GM18505 (cell line): ENCODE measurements at regions not wholly inside any gene's neighbourhood (a gene's known extent, or its start where the extent isn't known, plus 50 kb on each side); places are given as distances from the start of the nearest gene placed in this dataset.
"Not testable (repeated sequence)": the region's sequence is repeated elsewhere in the genome, so short reads cannot be mapped to it uniquely, and the experiment has no call there.

Source experiments
- ATAC-seq: cut with Tn5 transposase; IDR thresholded peaks from one replicate; pipeline ENCODE4 v1.9.1; 2021; ENCODE audit not compliant: unreplicated experiment
- POLR2A ChIP-seq: IDR thresholded peaks from 4 replicates; pipeline ENCODE4 v1.6.1; 2011; ENCODE audit warnings: borderline replicate concordance; ENCODE audit not compliant: insufficient read depth, insufficient read length; ENCODE audit errors: extremely low read depth

GRCh38 chr18:55968550-55968949 is 380.6 kb upstream of the TCF4 start:
- no peak for ATAC-seq
- TF ChIP-seq POLR2A: no peak

DNA sequence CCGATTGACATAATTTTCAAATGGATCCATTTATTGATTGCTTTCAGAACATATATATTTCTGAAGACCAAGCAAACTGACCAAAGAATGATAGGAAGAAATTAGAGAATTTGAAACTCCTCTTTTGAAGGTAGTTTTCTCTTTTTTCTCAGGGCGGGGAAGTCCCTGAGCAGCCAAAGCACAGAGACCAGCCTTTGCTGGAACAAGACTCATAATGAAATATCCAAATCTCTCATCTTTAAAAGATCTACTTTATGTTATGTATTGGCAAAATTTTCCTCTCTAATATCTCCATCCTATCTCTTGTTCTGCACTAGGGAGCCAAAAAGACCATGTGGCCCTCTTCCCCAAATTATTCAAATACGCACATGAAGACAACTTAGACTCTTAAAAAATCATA is 379.0 kb upstream of the TCF4 start:
- TF ChIP-seq POLR2A: no peak
- ATAC-seq: no peak

- no peak for TF ChIP-seq POLR2A
These were observed 376.2 kb upstream of the TCF4 start for GRCh38 chr18:55964171-55964570.

DNA sequence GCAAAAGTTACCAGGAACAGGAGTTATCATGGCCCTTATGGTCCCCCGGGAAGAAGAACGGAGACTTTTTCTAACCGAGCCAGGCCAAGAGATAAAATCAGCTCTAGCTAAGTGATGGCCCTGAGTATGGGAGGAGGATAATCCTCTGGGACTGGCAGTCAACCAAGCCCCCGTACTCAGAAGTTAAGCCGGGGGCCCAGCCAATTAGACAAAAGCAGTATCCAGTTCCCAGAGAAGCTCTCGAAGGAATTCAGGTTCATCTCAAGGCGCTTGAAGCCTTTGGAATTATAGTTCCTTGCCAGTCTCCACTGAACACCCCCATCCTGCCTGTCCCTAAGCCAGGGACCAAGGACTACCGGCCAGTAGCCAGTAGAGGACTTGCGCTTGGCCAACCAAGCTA is 365.3 kb upstream of the TCF4 start:
- no peak for TF ChIP-seq POLR2A
- ATAC-seq: no peak

More at GRCh38 chr18:55964171-55964570, 376.2 kb upstream of the TCF4 start:
- ATAC-seq: no peak

GRCh38 chr18:55951738-55952137 is 363.7 kb upstream of the TCF4 start:
- not testable (repeated sequence) for ATAC-seq

- no peak for TF ChIP-seq POLR2A
- ATAC-seq: no peak
These were observed 362.6 kb upstream of the TCF4 start for GRCh38 chr18:55950379-55951166.

- TF ChIP-seq POLR2A: no peak
- no peak for ATAC-seq
These were observed 346.8 kb upstream of the TCF4 start for GRCh38 chr18:55934821-55935220.

DNA sequence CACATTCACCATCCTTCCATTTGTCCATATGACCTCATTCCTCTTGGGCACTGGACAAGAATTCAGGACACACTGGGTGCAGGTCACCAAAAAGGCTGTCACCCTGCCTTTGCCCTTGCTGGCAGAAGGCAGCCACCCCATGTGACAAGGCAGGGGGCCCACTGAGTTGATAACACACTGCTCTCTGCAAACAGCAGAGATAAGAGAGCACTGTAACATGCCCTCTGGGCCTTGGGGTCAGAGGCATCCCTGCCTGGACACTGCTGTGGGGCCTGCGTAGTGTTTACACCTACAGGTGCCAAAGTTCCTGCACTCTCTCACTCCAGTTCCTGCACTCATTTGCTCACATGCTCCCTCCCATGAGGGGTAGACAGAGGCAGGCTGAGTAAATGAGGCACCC is 344.7 kb upstream of the TCF4 start:
- no peak for TF ChIP-seq POLR2A
- ATAC-seq: no peak

DNA sequence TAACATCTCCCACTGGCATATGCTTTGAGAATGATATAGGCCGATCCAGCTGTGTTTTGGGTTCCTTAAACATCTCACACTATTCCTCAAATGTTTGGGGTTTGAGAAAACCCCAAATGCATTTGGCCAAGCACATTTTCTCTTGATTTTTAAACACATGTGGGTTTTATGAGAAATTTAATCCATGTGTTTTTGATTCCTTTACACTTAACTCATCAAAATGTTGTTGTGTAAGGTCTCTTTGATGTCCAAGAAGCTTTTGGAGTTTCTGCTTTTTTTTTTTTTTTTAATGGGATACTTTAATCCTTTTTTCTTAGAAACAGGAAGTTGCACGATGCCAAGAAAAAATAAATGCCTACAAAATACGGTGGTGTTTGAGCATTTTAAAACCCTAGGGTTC is 339.8 kb upstream of the TCF4 start:
- ATAC-seq: no peak
- no peak for TF ChIP-seq POLR2A

DNA sequence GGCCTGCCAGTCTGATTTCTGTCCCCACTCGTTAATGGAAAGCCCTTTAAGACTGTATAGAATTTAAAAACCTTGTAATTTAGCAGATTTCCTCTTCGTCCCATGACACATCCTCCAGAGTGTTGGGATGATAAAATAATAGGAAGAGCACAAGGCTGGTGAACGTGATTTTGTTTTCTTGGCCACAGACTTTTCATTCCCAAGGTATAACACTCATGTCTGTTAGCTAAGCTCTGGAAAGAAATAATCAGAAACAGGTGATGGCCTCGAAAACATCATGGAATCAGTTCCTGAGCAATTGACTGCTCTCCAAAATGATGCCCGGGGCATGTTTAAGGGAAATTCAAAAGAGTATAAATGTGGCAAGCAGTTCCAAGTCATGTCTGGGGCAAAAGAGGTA is 337.8 kb upstream of the TCF4 start:
- ATAC-seq: no peak
- TF ChIP-seq POLR2A: no peak

DNA sequence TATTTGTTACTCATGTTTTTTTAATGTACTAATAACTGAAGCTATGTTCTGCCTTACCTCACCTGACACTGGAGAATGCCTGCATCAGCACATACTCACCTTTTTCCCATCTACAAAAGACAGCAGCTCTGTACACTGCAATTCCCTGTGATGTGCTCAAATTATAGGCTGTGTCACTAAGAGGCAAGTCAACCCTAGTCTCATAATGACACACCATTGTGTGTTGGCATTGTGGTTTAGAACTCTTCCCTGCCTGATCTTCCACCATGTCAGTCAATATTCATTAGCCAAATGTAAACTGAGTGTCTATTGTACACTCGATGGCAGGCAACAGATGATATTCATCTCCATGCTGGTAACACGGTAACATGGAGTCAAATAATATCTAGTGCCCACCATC is 332.1 kb upstream of the TCF4 start:
- no peak for ATAC-seq
- TF ChIP-seq POLR2A: no peak

- no peak for ATAC-seq
- no peak for TF ChIP-seq POLR2A
These were observed 330.5 kb upstream of the TCF4 start for GRCh38 chr18:55918444-55918843.

DNA sequence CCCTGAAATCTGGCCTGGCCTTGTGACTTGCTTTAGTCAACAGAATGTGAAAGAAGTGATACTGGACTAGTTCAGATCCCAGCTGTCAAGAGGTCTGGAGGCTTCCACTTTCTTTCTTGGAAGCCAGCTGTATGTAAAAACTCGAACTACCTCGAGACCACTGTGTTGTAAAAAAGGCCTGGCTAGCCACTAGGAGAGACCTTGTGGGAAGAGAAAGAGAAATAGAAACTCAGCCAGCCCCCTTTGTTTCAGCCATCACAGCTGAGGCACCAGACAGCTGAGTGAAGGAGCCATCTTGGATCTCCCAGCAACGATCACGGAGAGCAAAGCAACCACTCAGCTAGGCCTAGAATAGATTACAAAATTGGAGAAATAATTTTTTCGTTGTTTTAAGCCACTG is 324.9 kb upstream of the TCF4 start:
- no peak for TF ChIP-seq POLR2A
- no peak for ATAC-seq

GRCh38 chr18:55912071-55912470 is 324.1 kb upstream of the TCF4 start:
- no peak for ATAC-seq
- no peak for TF ChIP-seq POLR2A

DNA sequence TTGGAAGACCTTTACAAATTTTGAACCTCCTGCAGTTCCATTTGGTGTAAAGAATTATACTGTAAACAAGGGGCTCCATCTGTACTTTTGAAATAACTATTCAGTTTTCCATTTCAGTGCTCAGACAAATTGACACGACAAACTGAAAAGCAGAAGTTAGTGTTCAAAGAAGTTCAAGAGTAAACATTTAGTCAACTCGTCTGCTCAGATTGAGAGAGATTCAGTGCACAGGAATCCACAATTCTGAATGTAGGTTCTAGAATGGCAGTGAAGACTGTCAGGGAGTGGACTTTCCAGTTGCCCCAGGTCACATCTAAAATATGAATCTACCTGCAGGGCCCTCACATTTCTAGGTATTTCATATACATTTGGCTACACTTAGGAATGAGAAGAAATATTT is 322.3 kb upstream of the TCF4 start:
- TF ChIP-seq POLR2A: no peak
- no peak for ATAC-seq
